ENCODE measurements at regions not wholly inside any gene's neighbourhood (a gene's known extent, or its start where the extent isn't known, plus 50 kb on each side); places are given as distances from the start of the nearest gene placed in this dataset.

DNA sequence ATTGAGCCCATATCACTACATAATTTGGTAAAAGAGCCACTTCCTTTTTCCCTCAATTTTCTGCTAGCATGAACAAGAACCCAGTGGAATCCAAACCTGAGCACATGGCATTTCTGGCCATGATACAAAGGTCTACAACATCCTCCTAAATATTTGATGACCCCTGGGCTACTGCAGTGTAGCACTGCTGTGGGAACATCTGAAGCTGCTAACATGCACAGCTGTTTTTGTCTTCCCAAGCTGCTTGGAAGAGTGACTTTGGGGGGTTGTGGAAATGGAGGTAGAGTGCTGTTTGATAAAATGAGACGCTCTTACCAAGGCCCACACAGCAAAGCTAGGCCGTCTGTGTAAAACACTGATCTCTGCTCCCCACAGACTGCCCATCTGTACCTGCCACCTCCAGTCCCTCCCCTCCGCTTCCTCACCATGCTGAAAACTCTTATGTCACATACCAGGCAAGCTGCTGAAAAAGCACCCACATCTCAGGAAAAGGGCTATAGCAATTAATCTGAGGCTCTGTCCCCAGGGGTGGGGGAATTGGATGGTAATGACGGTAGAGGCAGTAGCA lies 197.2 kb upstream of the HNRNPA3 start:
- TF ChIP-seq, protein P1, sequence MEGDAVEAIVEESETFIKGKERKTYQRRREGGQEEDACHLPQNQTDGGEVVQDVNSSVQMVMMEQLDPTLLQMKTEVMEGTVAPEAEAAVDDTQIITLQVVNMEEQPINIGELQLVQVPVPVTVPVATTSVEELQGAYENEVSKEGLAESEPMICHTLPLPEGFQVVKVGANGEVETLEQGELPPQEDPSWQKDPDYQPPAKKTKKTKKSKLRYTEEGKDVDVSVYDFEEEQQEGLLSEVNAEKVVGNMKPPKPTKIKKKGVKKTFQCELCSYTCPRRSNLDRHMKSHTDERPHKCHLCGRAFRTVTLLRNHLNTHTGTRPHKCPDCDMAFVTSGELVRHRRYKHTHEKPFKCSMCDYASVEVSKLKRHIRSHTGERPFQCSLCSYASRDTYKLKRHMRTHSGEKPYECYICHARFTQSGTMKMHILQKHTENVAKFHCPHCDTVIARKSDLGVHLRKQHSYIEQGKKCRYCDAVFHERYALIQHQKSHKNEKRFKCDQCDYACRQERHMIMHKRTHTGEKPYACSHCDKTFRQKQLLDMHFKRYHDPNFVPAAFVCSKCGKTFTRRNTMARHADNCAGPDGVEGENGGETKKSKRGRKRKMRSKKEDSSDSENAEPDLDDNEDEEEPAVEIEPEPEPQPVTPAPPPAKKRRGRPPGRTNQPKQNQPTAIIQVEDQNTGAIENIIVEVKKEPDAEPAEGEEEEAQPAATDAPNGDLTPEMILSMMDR (IDR thresholded peaks at IDR 0.05), result no peak
- TF ChIP-seq POLR2A (IDR thresholded peaks at IDR 0.05), result no peak

Measured in Peyer's patch (tissue), 4 donors.